ENCODE measurements at regions not wholly inside any gene's neighbourhood (a gene's known extent, or its start where the extent isn't known, plus 50 kb on each side); places are given as distances from the start of the nearest gene placed in this dataset.

DNA sequence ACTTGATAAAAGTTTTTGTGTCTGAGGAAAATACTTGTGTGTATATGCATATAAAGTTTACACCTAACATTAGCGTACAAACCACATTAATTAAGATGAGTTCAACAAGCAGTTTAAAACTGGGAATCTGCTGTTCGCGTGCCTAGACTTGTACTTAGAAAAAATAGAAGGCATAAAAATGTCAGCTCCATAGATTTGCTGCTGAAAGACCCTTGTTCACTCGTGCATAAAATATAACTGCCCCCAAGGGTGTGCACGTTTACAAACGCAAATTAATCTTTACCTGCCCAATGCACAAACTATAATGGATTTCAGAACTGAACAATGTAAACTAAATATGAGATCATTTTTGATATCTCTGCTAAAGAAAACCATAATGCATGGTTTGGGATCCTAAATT lies 392.3 kb upstream of the ADGRL2 start:
- peaks cover 0 to 4% (median 0%) of the 10 kb centered on the region in 7 donors for H3K9me3 Mint-ChIP-seq
- H3K9me3 ChIP-seq (replicated peaks in 1 of 2; ENCODE audit: control insufficient read depth in 1 of 2, insufficient read depth in 1 of 2, low read length in 2 of 2) = no peaks in the 10 kb centered on the region
- no peak overlapping the region for H3K27ac Mint-ChIP-seq
- no peak for DNase-seq
- H3K9ac ChIP-seq (ENCODE audit: insufficient read depth, low read length, poor library complexity, severe bottlenecking) = no peak overlapping the region
- WGBS (ENCODE audit: insufficient coverage) = 80% methylated on average over 2 of the region's 6 CpGs
- H3K27ac ChIP-seq (ENCODE audit: low read depth in 1 of 2, low read length in 2 of 2) = no peak overlapping the region
- H4K20me1 ChIP-seq (ENCODE audit: insufficient read depth, low read length) = no peaks in the 10 kb centered on the region
- H3K27me3 ChIP-seq (ENCODE audit: control insufficient read depth in 2 of 2, insufficient read depth in 2 of 2, low read length in 2 of 2) = no peaks in the 10 kb centered on the region
- no peak overlapping the region for H3K4me3 ChIP-seq (replicated peaks in 1 of 3; ENCODE audit: low read depth in 2 of 3, low read length in 3 of 3)
- peaks cover 0 to 4% of the 10 kb centered on the region in 2 donors for H3K4me1 ChIP-seq (ENCODE audit: control insufficient read depth in 1 of 2, insufficient read depth in 2 of 2, low read length in 2 of 2)
- intact Hi-C loops (cut with micrococcal nuclease) = no loop called here
- no peaks in the 10 kb centered on the region for H3K27me3 Mint-ChIP-seq (ENCODE audit: low read depth in 3 of 3)
- peaks cover 22% of the 10 kb centered on the region for H3K4me1 Mint-ChIP-seq
- TF ChIP-seq, protein P1, sequence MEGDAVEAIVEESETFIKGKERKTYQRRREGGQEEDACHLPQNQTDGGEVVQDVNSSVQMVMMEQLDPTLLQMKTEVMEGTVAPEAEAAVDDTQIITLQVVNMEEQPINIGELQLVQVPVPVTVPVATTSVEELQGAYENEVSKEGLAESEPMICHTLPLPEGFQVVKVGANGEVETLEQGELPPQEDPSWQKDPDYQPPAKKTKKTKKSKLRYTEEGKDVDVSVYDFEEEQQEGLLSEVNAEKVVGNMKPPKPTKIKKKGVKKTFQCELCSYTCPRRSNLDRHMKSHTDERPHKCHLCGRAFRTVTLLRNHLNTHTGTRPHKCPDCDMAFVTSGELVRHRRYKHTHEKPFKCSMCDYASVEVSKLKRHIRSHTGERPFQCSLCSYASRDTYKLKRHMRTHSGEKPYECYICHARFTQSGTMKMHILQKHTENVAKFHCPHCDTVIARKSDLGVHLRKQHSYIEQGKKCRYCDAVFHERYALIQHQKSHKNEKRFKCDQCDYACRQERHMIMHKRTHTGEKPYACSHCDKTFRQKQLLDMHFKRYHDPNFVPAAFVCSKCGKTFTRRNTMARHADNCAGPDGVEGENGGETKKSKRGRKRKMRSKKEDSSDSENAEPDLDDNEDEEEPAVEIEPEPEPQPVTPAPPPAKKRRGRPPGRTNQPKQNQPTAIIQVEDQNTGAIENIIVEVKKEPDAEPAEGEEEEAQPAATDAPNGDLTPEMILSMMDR (IDR thresholded peaks at IDR 0.05) = no peak
- H3K4me2 ChIP-seq (replicated peaks; ENCODE audit: extremely low read depth, low read length, poor library complexity, severe bottlenecking) = no peak overlapping the region
- no peak overlapping the region for H2AFZ ChIP-seq (ENCODE audit: insufficient read depth, low read depth, low read length, poor library complexity, severe bottlenecking)
- no peak overlapping the region for H3K4me3 Mint-ChIP-seq
- no peaks in the 10 kb centered on the region for H3K36me3 ChIP-seq (replicated peaks in 1 of 2; ENCODE audit: control insufficient read depth in 1 of 2, insufficient read depth in 2 of 2, low read length in 2 of 2)
- no peaks in the 10 kb centered on the region for H3K36me3 Mint-ChIP-seq
- no peaks in the 10 kb centered on the region for H3K79me2 ChIP-seq (ENCODE audit: insufficient read depth, low read length)

DNA sequence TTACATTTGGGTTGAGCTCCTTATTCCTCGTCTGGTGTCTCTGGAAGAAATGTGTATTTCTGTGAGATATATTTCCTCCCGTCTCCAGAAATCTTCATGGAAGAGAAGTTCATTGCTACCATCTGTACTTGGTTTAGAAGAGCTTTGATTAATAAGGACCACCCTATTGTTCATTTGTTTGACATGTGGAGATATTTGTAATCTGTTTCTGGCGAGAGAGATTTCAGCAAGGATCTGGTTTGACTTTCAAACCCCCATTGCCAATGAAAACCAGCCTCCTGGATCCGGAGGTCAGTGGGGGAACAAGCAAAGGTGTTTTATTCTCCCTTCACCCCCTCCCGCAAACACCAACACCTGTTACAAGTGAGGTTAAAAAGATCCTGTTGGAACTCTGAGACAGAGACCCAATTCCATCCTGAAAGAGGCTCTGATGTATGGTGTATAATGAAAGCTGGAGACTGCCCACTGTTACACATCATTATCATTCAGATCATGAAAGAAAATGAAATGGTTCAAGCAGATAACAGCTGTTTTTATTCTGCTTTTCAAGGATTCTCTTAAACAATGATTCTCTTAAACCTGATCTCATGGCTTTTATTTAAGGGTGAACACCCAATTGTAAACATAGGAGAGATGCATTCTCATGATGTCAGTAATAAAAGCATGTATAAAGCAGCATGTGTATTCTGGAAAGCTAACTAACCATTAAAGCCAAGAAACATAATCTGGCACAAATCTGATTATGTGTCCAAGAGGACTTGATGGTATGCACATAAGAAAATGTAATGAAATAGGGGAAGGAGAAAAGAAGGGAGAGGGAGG lies 393.5 kb upstream of the ADGRL2 start:
- H3K9me3 Mint-ChIP-seq = peaks cover 0 to 7% (median 0%) of the 10 kb centered on the region in 7 donors

More for the DNA sequence above, 393.5 kb upstream of the ADGRL2 start:
- Histone ChIP-seq H3K79me2 (ENCODE audit: insufficient read depth, low read length) (no peaks in the 10 kb centered on the region), H3K36me3 (replicated peaks in 1 of 2; ENCODE audit: control insufficient read depth in 1 of 2, insufficient read depth in 2 of 2, low read length in 2 of 2) (no peaks in the 10 kb centered on the region), H3K4me1 (ENCODE audit: control insufficient read depth in 1 of 2, insufficient read depth in 2 of 2, low read length in 2 of 2) (peaks cover 0 to 4% of the 10 kb centered on the region in 2 donors), H3K27ac (ENCODE audit: low read depth in 1 of 2, low read length in 2 of 2) (no peak overlapping the region), H4K20me1 (ENCODE audit: insufficient read depth, low read length) (no peaks in the 10 kb centered on the region), H3K4me2 (replicated peaks; ENCODE audit: extremely low read depth, low read length, poor library complexity, severe bottlenecking) (no peak overlapping the region), H3K9ac (ENCODE audit: insufficient read depth, low read length, poor library complexity, severe bottlenecking) (no peak overlapping the region), H3K9me3 (replicated peaks in 1 of 2; ENCODE audit: control insufficient read depth in 1 of 2, insufficient read depth in 1 of 2, low read length in 2 of 2) (no peaks in the 10 kb centered on the region), H2AFZ (ENCODE audit: insufficient read depth, low read depth, low read length, poor library complexity, severe bottlenecking) (peak overlapping the region; percentile 11), H3K27me3 (ENCODE audit: control insufficient read depth in 2 of 2, insufficient read depth in 2 of 2, low read length in 2 of 2) (no peaks in the 10 kb centered on the region), H3K4me3 (replicated peaks in 1 of 3; ENCODE audit: low read depth in 2 of 3, low read length in 3 of 3) (no peak overlapping the region)
- TF ChIP-seq, protein P1 (IDR thresholded peaks at IDR 0.05) = no peak
- H3K36me3 Mint-ChIP-seq = no peaks in the 10 kb centered on the region
- intact Hi-C loops (cut with micrococcal nuclease) = no loop called here
- no peak overlapping the region for H3K27ac Mint-ChIP-seq
- peak overlapping the region in 1 of 2 donors; percentile 6 for H3K4me3 Mint-ChIP-seq
- 82% methylated on average over 2 of the region's 5 CpGs for WGBS (ENCODE audit: insufficient coverage)
- no peak for DNase-seq
- H3K27me3 Mint-ChIP-seq (ENCODE audit: low read depth in 3 of 3) = no peaks in the 10 kb centered on the region
- H3K4me1 Mint-ChIP-seq = peaks cover 20% of the 10 kb centered on the region
